Activated CD8-positive, alpha-beta T cell treated with anti-CD3 and anti-CD28 coated beads for 36 hours (primary cell): ENCODE measurements at regions not wholly inside any gene's neighbourhood (a gene's known extent, or its start where the extent isn't known, plus 50 kb on each side); places are given as distances from the start of the nearest gene placed in this dataset.

Experiments
- ATAC-seq: fragments of 200-7000 bp; cut with Tn5 transposase; one replicate; pipeline ENCODE4 v1.10.0; 2021; ENCODE audit warnings: mild to moderate bottlenecking, moderate library complexity
- CTCF ChIA-PET: fragments of 350-600 bp; sonication (Branson Sonifier 250); formaldehyde crosslinking; loops from one replicate; lab custom pipeline; 2021; ENCODE audit warnings: antibody characterized with exemption; lab: Charles Lee
- POLR2A ChIA-PET: fragments of 350-600 bp; sonication (Branson Sonifier 250); formaldehyde crosslinking; loops from one replicate; lab custom pipeline; 2021; ENCODE audit warnings: antibody characterized with exemption; lab: Charles Lee
- DNase-seq: peaks from one replicate; pipeline ENCODE4 v3.0.0-alpha.2; 2020
- H3K27ac Mint-ChIP-seq: one replicate; pipeline ENCODE4 v1.8.0; 2021; ENCODE audit warnings: mild to moderate bottlenecking, mixed read lengths
- H3K27me3 Mint-ChIP-seq: one replicate; pipeline ENCODE4 v1.8.0; 2021; ENCODE audit warnings: mixed read lengths
- H3K36me3 Mint-ChIP-seq: one replicate; pipeline ENCODE4 v1.8.0; 2021; ENCODE audit warnings: low read depth, mixed read lengths
- H3K4me1 Mint-ChIP-seq: one replicate; pipeline ENCODE4 v1.8.0; 2021; ENCODE audit warnings: low read depth, mixed read lengths
- H3K4me3 Mint-ChIP-seq: one replicate; pipeline ENCODE4 v1.8.0; 2021; ENCODE audit warnings: mild to moderate bottlenecking, moderate library complexity, mixed read lengths
- H3K9me3 Mint-ChIP-seq: one replicate; pipeline ENCODE4 v1.8.0; 2021; ENCODE audit warnings: mixed read lengths
- CTCF ChIP-seq: fragments of 200-600 bp; IDR thresholded peaks from one replicate; pipeline ENCODE4 v1.8.0; 2022; ENCODE audit warnings: antibody characterized with exemption, mild to moderate bottlenecking
- intact Hi-C: fragments of 100-400 bp; cut with micrococcal nuclease; formaldehyde crosslinking; loops from one replicate; pipeline ENCODE4 v1.10.0; 2022

- no peaks in the 10 kb centered on the region for H3K4me1 Mint-ChIP-seq
- POLR2A ChIA-PET = no interaction called here
- no peak for DNase-seq
- no peak overlapping the region for H3K27ac Mint-ChIP-seq
- CTCF ChIA-PET = no interaction called here
- H3K36me3 Mint-ChIP-seq = no peaks in the 10 kb centered on the region
- TF ChIP-seq CTCF = no peak
- no peak overlapping the region for H3K4me3 Mint-ChIP-seq
- H3K9me3 Mint-ChIP-seq = peaks cover 2% of the 10 kb centered on the region
- no peak for ATAC-seq
- H3K27me3 Mint-ChIP-seq = no peaks in the 10 kb centered on the region
- intact Hi-C loops = no loop called here
Observed at GRCh38 chr4:179750374-179750773, 2308.1 kb upstream of the AGA start.

- intact Hi-C loops = no loop called here
- no peak for TF ChIP-seq CTCF
- CTCF ChIA-PET = no interaction called here
- Mint-ChIP-seq H3K9me3 (peaks cover 2% of the 10 kb centered on the region), H3K36me3 (no peaks in the 10 kb centered on the region), H3K4me3 (no peak overlapping the region), H3K4me1 (no peaks in the 10 kb centered on the region), H3K27me3 (no peaks in the 10 kb centered on the region), H3K27ac (no peak overlapping the region)
- POLR2A ChIA-PET = no interaction called here
- DNase-seq (no peak), ATAC-seq (no peak)
Observed at GRCh38 chr4:179751669-179752068, 2309.4 kb upstream of the AGA start.

DNA sequence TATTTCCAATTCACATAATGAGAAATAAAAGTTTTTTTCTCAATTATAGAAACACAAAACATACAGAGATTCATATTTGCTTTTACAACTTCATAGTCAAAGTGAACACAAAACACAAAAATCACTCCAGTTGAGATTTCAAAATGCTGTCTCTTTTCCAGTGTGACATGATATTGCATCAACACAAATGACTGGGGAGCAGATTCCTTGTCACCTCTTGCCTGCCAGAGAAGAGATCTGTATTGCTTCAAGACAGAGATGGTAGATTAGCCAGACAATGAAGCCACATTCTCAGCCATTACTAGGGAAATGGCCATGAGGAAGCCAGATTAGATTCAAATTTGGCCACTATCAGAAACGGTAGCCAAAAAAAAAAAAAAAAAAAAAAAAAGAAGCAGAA lies 2313.1 kb upstream of the AGA start:
- CTCF ChIA-PET = interaction anchor here (0.9 kb wide), 1 partner anchor 62 kb away, joined by 3 read pairs; no protein-coding TSS in a partner anchor
- peaks cover 2% of the 10 kb centered on the region for H3K9me3 Mint-ChIP-seq
- H3K27me3 Mint-ChIP-seq = no peaks in the 10 kb centered on the region

DNA sequence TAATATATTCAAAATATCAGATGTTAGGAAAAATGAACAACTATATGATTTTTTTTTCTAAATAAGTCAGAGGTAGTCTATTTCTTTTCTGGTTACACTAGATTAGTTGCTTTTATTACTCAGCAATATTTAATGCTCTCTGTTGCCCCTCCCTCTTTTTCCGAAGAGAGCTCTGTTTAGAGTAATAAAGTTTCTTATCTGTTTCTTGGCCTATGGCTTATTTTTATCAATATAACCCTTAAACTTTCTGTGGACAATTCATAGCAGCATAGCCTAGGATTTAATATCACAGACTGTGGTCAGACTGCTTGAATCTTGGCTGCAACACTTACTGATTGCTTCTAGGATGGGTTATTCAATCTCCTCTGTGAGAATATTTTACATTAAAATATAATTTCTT lies 2315.4 kb upstream of the AGA start:
- ChIA-PET CTCF (no interaction called here), POLR2A (no interaction called here)
- TF ChIP-seq CTCF = no peak
- Mint-ChIP-seq H3K4me3 (no peak overlapping the region), H3K27me3 (no peaks in the 10 kb centered on the region), H3K36me3 (no peaks in the 10 kb centered on the region), H3K27ac (no peak overlapping the region), H3K9me3 (no peaks in the 10 kb centered on the region), H3K4me1 (no peaks in the 10 kb centered on the region)
- ATAC-seq = no peak
- no peak for DNase-seq
- intact Hi-C loops = no loop called here

More for the DNA sequence above, 2313.1 kb upstream of the AGA start:
- DNase-seq (no peak), ATAC-seq (no peak)
- H3K36me3 Mint-ChIP-seq = no peaks in the 10 kb centered on the region
- POLR2A ChIA-PET = no interaction called here
- no peak for TF ChIP-seq CTCF
- H3K4me1 Mint-ChIP-seq = no peaks in the 10 kb centered on the region
- no peak overlapping the region for H3K4me3 Mint-ChIP-seq
- intact Hi-C loops = no loop called here
- H3K27ac Mint-ChIP-seq = no peak overlapping the region

DNA sequence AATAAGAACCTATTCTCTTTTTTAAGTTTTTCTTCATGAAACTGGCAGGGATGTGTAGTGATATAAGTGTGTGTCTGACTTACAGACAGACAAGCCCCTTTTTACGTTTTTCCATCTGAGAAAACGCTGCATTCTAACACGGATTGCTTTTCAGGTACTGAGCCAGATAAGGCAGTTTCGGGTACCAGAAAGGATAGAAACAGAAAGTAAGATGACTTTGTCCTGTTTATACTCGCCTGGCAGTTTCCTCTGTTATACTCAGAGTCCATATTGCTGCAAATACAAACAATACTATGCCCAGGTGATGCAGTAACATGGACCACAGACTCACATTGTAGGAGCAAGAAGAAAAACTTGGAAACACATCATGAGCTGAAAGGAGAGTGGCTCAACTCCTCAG lies 2320.6 kb upstream of the AGA start:
- no peak overlapping the region for H3K27ac Mint-ChIP-seq
- H3K9me3 Mint-ChIP-seq = peaks cover 4% of the 10 kb centered on the region
- ChIA-PET CTCF (no interaction called here), POLR2A (interaction anchor here (0.7 kb wide), 1 partner anchor 457 kb away, joined by 3 read pairs; no protein-coding TSS in a partner anchor)
- H3K4me3 Mint-ChIP-seq = no peak overlapping the region
- no peaks in the 10 kb centered on the region for H3K4me1 Mint-ChIP-seq
- no peaks in the 10 kb centered on the region for H3K27me3 Mint-ChIP-seq
- intact Hi-C loops = no loop called here
- DNase-seq (no peak), ATAC-seq (no peak)
- TF ChIP-seq CTCF = no peak
- no peaks in the 10 kb centered on the region for H3K36me3 Mint-ChIP-seq
